ENCODE measurements at regions not wholly inside any gene's neighbourhood (a gene's known extent, or its start where the extent isn't known, plus 50 kb on each side); places are given as distances from the start of the nearest gene placed in this dataset.

DNA sequence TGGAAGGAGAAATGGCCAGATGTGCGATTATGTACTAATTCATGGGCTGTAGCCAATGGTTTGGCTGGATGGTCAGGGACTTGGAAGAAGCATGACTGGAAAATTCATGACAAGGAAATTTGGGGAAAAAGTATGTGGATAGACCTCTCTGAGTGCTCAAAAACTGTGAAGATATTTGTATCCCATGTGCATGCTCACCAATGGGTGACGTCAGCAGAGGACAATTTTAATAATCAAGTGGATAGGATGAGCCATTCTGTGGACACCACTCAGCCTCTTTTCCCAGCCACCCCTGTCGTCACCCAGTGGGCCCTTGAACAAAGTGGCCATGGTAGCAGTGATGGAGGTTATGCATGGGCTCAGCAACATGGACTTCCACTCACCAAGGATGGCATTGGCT is 490.9 kb upstream of the CBLB start:
- TF ChIP-seq, protein P1, sequence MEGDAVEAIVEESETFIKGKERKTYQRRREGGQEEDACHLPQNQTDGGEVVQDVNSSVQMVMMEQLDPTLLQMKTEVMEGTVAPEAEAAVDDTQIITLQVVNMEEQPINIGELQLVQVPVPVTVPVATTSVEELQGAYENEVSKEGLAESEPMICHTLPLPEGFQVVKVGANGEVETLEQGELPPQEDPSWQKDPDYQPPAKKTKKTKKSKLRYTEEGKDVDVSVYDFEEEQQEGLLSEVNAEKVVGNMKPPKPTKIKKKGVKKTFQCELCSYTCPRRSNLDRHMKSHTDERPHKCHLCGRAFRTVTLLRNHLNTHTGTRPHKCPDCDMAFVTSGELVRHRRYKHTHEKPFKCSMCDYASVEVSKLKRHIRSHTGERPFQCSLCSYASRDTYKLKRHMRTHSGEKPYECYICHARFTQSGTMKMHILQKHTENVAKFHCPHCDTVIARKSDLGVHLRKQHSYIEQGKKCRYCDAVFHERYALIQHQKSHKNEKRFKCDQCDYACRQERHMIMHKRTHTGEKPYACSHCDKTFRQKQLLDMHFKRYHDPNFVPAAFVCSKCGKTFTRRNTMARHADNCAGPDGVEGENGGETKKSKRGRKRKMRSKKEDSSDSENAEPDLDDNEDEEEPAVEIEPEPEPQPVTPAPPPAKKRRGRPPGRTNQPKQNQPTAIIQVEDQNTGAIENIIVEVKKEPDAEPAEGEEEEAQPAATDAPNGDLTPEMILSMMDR (IDR thresholded peaks at IDR 0.05; ENCODE audit: low read depth, low read length, missing input control): no peak
- TF ChIP-seq RXRA (IDR thresholded peaks at IDR 0.05): no peak
- TF ChIP-seq, protein P2, sequence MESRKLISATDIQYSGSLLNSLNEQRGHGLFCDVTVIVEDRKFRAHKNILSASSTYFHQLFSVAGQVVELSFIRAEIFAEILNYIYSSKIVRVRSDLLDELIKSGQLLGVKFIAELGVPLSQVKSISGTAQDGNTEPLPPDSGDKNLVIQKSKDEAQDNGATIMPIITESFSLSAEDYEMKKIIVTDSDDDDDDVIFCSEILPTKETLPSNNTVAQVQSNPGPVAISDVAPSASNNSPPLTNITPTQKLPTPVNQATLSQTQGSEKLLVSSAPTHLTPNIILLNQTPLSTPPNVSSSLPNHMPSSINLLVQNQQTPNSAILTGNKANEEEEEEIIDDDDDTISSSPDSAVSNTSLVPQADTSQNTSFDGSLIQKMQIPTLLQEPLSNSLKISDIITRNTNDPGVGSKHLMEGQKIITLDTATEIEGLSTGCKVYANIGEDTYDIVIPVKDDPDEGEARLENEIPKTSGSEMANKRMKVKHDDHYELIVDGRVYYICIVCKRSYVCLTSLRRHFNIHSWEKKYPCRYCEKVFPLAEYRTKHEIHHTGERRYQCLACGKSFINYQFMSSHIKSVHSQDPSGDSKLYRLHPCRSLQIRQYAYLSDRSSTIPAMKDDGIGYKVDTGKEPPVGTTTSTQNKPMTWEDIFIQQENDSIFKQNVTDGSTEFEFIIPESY (IDR thresholded peaks at IDR 0.05): no peak
- no peak for TF ChIP-seq JUND (IDR thresholded peaks at IDR 0.05)
- TF ChIP-seq, protein P3, sequence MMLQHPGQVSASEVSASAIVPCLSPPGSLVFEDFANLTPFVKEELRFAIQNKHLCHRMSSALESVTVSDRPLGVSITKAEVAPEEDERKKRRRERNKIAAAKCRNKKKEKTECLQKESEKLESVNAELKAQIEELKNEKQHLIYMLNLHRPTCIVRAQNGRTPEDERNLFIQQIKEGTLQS (IDR thresholded peaks at IDR 0.05): no peak
- TF ChIP-seq, protein P4, sequence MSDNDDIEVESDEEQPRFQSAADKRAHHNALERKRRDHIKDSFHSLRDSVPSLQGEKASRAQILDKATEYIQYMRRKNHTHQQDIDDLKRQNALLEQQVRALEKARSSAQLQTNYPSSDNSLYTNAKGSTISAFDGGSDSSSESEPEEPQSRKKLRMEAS (IDR thresholded peaks at IDR 0.05): no peak
- TF ChIP-seq TAF1 (conservative IDR thresholded peaks at IDR 0.05): no peak
- TF ChIP-seq SP1 (IDR thresholded peaks at IDR 0.05): no peak
- TF ChIP-seq EGR1 (IDR thresholded peaks at IDR 0.05; ENCODE audit: low read depth in 2 of 2): no peak
- TF ChIP-seq, protein P5, sequence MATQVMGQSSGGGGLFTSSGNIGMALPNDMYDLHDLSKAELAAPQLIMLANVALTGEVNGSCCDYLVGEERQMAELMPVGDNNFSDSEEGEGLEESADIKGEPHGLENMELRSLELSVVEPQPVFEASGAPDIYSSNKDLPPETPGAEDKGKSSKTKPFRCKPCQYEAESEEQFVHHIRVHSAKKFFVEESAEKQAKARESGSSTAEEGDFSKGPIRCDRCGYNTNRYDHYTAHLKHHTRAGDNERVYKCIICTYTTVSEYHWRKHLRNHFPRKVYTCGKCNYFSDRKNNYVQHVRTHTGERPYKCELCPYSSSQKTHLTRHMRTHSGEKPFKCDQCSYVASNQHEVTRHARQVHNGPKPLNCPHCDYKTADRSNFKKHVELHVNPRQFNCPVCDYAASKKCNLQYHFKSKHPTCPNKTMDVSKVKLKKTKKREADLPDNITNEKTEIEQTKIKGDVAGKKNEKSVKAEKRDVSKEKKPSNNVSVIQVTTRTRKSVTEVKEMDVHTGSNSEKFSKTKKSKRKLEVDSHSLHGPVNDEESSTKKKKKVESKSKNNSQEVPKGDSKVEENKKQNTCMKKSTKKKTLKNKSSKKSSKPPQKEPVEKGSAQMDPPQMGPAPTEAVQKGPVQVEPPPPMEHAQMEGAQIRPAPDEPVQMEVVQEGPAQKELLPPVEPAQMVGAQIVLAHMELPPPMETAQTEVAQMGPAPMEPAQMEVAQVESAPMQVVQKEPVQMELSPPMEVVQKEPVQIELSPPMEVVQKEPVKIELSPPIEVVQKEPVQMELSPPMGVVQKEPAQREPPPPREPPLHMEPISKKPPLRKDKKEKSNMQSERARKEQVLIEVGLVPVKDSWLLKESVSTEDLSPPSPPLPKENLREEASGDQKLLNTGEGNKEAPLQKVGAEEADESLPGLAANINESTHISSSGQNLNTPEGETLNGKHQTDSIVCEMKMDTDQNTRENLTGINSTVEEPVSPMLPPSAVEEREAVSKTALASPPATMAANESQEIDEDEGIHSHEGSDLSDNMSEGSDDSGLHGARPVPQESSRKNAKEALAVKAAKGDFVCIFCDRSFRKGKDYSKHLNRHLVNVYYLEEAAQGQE (IDR thresholded peaks at IDR 0.05): no peak
- no peak for TF ChIP-seq YY1 (IDR thresholded peaks at IDR 0.05)
- TF ChIP-seq FOXA1 (IDR thresholded peaks at IDR 0.05): no peak
- TF ChIP-seq RAD21 (IDR thresholded peaks at IDR 0.05): no peak
- no peak for TF ChIP-seq GABPA (IDR thresholded peaks at IDR 0.05 in 1 of 2, conservative IDR thresholded peaks at IDR 0.05 in 1 of 2)

All from liver (tissue), 3 donors.